GM18907 (cell line): ENCODE measurements at regions not wholly inside any gene's neighbourhood (a gene's known extent, or its start where the extent isn't known, plus 50 kb on each side); places are given as distances from the start of the nearest gene placed in this dataset.

Source experiments
- ATAC-seq: cut with Tn5 transposase; IDR thresholded peaks from one replicate; pipeline ENCODE4 v1.9.1; 2021; ENCODE audit warnings: mild to moderate bottlenecking, moderate library complexity; ENCODE audit not compliant: unreplicated experiment

GRCh38 chr2:104033399-104033798, 820.5 kb upstream of the POU3F3 start:
- ATAC-seq, result no peak

GRCh38 chr2:104040771-104041170, 813.1 kb upstream of the POU3F3 start:
- no peak for ATAC-seq

GRCh38 chr2:104041351-104041750, 812.6 kb upstream of the POU3F3 start:
- ATAC-seq, result no peak

GRCh38 chr2:104043864-104044263, 810.1 kb upstream of the POU3F3 start:
- ATAC-seq, result no peak

- ATAC-seq, result no peak
Observed at GRCh38 chr2:104045071-104045470, 808.8 kb upstream of the POU3F3 start.

GRCh38 chr2:104046466-104046865, 807.4 kb upstream of the POU3F3 start:
- no peak for ATAC-seq

GRCh38 chr2:104047516-104047915, 806.4 kb upstream of the POU3F3 start:
- no peak for ATAC-seq

- no peak for ATAC-seq
Observed at GRCh38 chr2:104049438-104049837, 804.5 kb upstream of the POU3F3 start.

- ATAC-seq, result no peak
Observed at GRCh38 chr2:104049981-104050380, 803.9 kb upstream of the POU3F3 start.

GRCh38 chr2:104050656-104051242, 803.2 kb upstream of the POU3F3 start:
- ATAC-seq, result no peak

- ATAC-seq, result no peak
Observed at GRCh38 chr2:104051766-104052165, 802.1 kb upstream of the POU3F3 start.

GRCh38 chr2:104052356-104052755, 801.6 kb upstream of the POU3F3 start:
- ATAC-seq, result no peak

GRCh38 chr2:104056451-104056850, 797.5 kb upstream of the POU3F3 start:
- no peak for ATAC-seq

- no peak for ATAC-seq
Observed at GRCh38 chr2:104068665-104069064, 785.2 kb upstream of the POU3F3 start.

GRCh38 chr2:104077573-104077972, 776.3 kb upstream of the POU3F3 start:
- ATAC-seq, result no peak

- ATAC-seq, result no peak
Observed at GRCh38 chr2:104078431-104079157, 775.3 kb upstream of the POU3F3 start.

GRCh38 chr2:104088745-104089144, 765.2 kb upstream of the POU3F3 start:
- ATAC-seq, result no peak

- ATAC-seq, result no peak
Observed at GRCh38 chr2:104090407-104090806, 763.5 kb upstream of the POU3F3 start.

GRCh38 chr2:104091894-104092293, 762.0 kb upstream of the POU3F3 start:
- no peak for ATAC-seq

GRCh38 chr2:104092886-104093285, 761.0 kb upstream of the POU3F3 start:
- ATAC-seq, result no peak

- ATAC-seq, result no peak
Observed at GRCh38 chr2:104102615-104103014, 751.3 kb upstream of the POU3F3 start.

- no peak for ATAC-seq
Observed at GRCh38 chr2:104109356-104109755, 744.6 kb upstream of the POU3F3 start.

GRCh38 chr2:104118889-104119288, 735.0 kb upstream of the POU3F3 start:
- no peak for ATAC-seq
